ENCODE measurements at regions not wholly inside any gene's neighbourhood (a gene's known extent, or its start where the extent isn't known, plus 50 kb on each side); places are given as distances from the start of the nearest gene placed in this dataset.

- TF ChIP-seq TCF12 (IDR thresholded peaks at IDR 0.05; ENCODE audit: low read depth) (no peak), TAF1 (IDR thresholded peaks at IDR 0.05; ENCODE audit: low read depth) (no peak), EP300 (IDR thresholded peaks at IDR 0.05; ENCODE audit: borderline replicate concordance) (no peak), REST (IDR thresholded peaks at IDR 0.05; ENCODE audit: low read depth) (no peak), TEAD4 (IDR thresholded peaks at IDR 0.05) (no peak), YY1 (IDR thresholded peaks at IDR 0.05; ENCODE audit: low read depth) (no peak), RAD21 (IDR thresholded peaks at IDR 0.05; ENCODE audit: low read depth) (no peak), MAX (IDR thresholded peaks at IDR 0.05) (no peak), CEBPB (IDR thresholded peaks at IDR 0.05) (no peak), NFIC (IDR thresholded peaks at IDR 0.05) (no peak), USF1 (IDR thresholded peaks at IDR 0.05) (no peak), EGR1 (IDR thresholded peaks at IDR 0.05) (no peak), FOXM1 (IDR thresholded peaks at IDR 0.05; ENCODE audit: borderline replicate concordance, low read depth) (no peak)
Measured at GRCh38 chr15:46416544-46416943, 781.7 kb downstream of the SQOR start.
